Body of pancreas (tissue), 4 donors: ENCODE measurements at regions not wholly inside any gene's neighbourhood (a gene's known extent, or its start where the extent isn't known, plus 50 kb on each side); places are given as distances from the start of the nearest gene placed in this dataset.
"Not testable (repeated sequence)": the region's sequence is repeated elsewhere in the genome, so short reads cannot be mapped to it uniquely, and the experiment has no call there.

Source experiments
- POLR2A ChIP-seq, 3 donors: fragments of 450-650 bp; IDR thresholded peaks; one replicate each; pipeline ENCODE4 v1.6.1; 2016; ENCODE audit warnings: antibody characterized with exemption in 3 of 3, mild to moderate bottlenecking in 2 of 3
- TF ChIP-seq, protein P1 (sequence below), 7 experiments: fragments of 450-650 bp in 4 of 7; fragments of 200-600 bp in 3 of 7; sonication (generic) in 3 of 7; IDR thresholded peaks; one replicate each; pipeline ENCODE4 v1.5.1; 2016 to 2019; ENCODE audit warnings: antibody characterized with exemption in 7 of 7

DNA sequence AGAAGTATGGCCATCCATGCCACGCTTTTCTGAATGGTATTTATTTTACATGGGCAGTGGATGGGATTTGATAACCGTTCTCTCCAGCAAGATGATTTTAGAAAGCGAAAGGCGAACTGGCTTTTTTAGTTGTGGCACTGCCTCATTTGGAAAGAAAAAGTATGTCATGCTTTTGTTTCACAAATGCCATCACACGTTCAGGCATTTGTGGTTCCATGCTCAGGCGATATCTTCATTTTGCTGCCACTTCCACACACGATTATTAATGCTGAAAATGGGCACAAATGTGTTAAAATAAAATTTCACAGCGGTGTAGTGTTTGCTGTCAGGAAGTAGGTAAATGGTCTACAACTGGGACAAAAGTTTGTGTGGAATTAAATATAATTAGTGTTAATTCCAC, 328.1 kb downstream of the BCL2L11 start:
- TF ChIP-seq, protein P1, sequence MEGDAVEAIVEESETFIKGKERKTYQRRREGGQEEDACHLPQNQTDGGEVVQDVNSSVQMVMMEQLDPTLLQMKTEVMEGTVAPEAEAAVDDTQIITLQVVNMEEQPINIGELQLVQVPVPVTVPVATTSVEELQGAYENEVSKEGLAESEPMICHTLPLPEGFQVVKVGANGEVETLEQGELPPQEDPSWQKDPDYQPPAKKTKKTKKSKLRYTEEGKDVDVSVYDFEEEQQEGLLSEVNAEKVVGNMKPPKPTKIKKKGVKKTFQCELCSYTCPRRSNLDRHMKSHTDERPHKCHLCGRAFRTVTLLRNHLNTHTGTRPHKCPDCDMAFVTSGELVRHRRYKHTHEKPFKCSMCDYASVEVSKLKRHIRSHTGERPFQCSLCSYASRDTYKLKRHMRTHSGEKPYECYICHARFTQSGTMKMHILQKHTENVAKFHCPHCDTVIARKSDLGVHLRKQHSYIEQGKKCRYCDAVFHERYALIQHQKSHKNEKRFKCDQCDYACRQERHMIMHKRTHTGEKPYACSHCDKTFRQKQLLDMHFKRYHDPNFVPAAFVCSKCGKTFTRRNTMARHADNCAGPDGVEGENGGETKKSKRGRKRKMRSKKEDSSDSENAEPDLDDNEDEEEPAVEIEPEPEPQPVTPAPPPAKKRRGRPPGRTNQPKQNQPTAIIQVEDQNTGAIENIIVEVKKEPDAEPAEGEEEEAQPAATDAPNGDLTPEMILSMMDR (IDR thresholded peaks at IDR 0.05), result not testable (repeated sequence)
- TF ChIP-seq POLR2A (IDR thresholded peaks at IDR 0.05), result not testable (repeated sequence)
